DND-41 (cell line): ENCODE measurements at regions not wholly inside any gene's neighbourhood (a gene's known extent, or its start where the extent isn't known, plus 50 kb on each side); places are given as distances from the start of the nearest gene placed in this dataset.
"Not testable (repeated sequence)": the region's sequence is repeated elsewhere in the genome, so short reads cannot be mapped to it uniquely, and the experiment has no call there.

Experiments
- ATAC-seq: fragments of 200-7000 bp; cut with Tn5 transposase; 3 replicates; pipeline ENCODE4 v1.9.1; 2021; ENCODE audit warnings: low read depth; ENCODE audit not compliant: insufficient read depth
- DNase-seq: peaks from one replicate; pipeline ENCODE4 v3.0.0-alpha.2; 2020
- H2AFZ ChIP-seq: 2 replicates; pipeline ENCODE4 v1.6.0; 2012; ENCODE audit warnings: low read depth, low read length
- H3K27ac ChIP-seq: 2 replicates; pipeline ENCODE4 v1.5.1; 2012; ENCODE audit warnings: low read length, inconsistent platforms
- H3K27me3 ChIP-seq: fragments of 200-600 bp; sonication (generic); 2 replicates; pipeline ENCODE4 v1.6.0; 2012; ENCODE audit warnings: low read length, mild to moderate bottlenecking, inconsistent platforms; ENCODE audit not compliant: insufficient read depth, poor library complexity
- H3K36me3 ChIP-seq: 2 replicates; pipeline ENCODE4 v1.5.1; 2012; ENCODE audit warnings: low read length, inconsistent platforms; ENCODE audit not compliant: insufficient read depth
- H3K4me1 ChIP-seq: 2 replicates; pipeline ENCODE4 v1.5.1; 2012; ENCODE audit warnings: mild to moderate bottlenecking, low read length; ENCODE audit not compliant: insufficient read depth
- H3K4me2 ChIP-seq: 2 replicates; pipeline ENCODE4 v1.6.0; 2012; ENCODE audit warnings: mild to moderate bottlenecking, moderate library complexity, low read length, inconsistent platforms; ENCODE audit not compliant: insufficient read depth
- H3K4me3 ChIP-seq, 2 experiments: fragments of 200-600 bp in 1 of 2; shearing (Covaris generic) in 1 of 2; 2 replicates each; pipeline ENCODE4 v1.5.1; 2012 to 2016; ENCODE audit warnings: inconsistent platforms in 2 of 2, low read length in 2 of 2, mild to moderate bottlenecking in 2 of 2, low read depth in 1 of 2, moderate library complexity in 1 of 2
- H3K79me2 ChIP-seq: 2 replicates; pipeline ENCODE4 v1.6.0; 2012; ENCODE audit warnings: low read length, inconsistent platforms; ENCODE audit not compliant: insufficient read depth
- H3K9ac ChIP-seq: 2 replicates; pipeline ENCODE4 v1.6.0; 2012; ENCODE audit warnings: low read depth, mild to moderate bottlenecking, inconsistent platforms, low read length, moderate library complexity
- H3K9me3 ChIP-seq: 2 replicates; pipeline ENCODE4 v1.5.1; 2012; ENCODE audit warnings: low read length, moderate library complexity, mild to moderate bottlenecking, inconsistent platforms; ENCODE audit not compliant: insufficient read depth, severe bottlenecking
- H4K20me1 ChIP-seq: 2 replicates; pipeline ENCODE4 v1.6.0; 2012; ENCODE audit warnings: low read length; ENCODE audit not compliant: insufficient read depth
- EZH2 ChIP-seq: IDR thresholded peaks from 3 replicates; pipeline ENCODE4 v1.6.1; 2012; ENCODE audit warnings: borderline replicate concordance, low read depth, mild to moderate bottlenecking, moderate library complexity, low read length, inconsistent platforms; ENCODE audit not compliant: severe bottlenecking
- TF ChIP-seq, protein P1 (sequence below): IDR thresholded peaks from 2 replicates; pipeline ENCODE4 v1.5.1; 2012; ENCODE audit warnings: borderline replicate concordance, low read length, moderate library complexity, mild to moderate bottlenecking; ENCODE audit not compliant: poor library complexity, severe bottlenecking; ENCODE audit errors: extremely low read depth

GRCh38 chr12:127809275-127809674, 457.7 kb upstream of the TMEM132C start:
- Histone ChIP-seq H3K27me3 (no peaks in the 10 kb centered on the region), H3K4me2 (no peak overlapping the region), H3K4me3 (no peak overlapping the region), H3K9me3 (no peaks in the 10 kb centered on the region), H3K79me2 (no peaks in the 10 kb centered on the region), H3K4me1 (no peaks in the 10 kb centered on the region), H3K9ac (no peak overlapping the region), H3K36me3 (no peaks in the 10 kb centered on the region), H2AFZ (no peak overlapping the region), H3K27ac (no peak overlapping the region), H4K20me1 (no peaks in the 10 kb centered on the region)
- no peak for TF ChIP-seq EZH2
- TF ChIP-seq, protein P1, sequence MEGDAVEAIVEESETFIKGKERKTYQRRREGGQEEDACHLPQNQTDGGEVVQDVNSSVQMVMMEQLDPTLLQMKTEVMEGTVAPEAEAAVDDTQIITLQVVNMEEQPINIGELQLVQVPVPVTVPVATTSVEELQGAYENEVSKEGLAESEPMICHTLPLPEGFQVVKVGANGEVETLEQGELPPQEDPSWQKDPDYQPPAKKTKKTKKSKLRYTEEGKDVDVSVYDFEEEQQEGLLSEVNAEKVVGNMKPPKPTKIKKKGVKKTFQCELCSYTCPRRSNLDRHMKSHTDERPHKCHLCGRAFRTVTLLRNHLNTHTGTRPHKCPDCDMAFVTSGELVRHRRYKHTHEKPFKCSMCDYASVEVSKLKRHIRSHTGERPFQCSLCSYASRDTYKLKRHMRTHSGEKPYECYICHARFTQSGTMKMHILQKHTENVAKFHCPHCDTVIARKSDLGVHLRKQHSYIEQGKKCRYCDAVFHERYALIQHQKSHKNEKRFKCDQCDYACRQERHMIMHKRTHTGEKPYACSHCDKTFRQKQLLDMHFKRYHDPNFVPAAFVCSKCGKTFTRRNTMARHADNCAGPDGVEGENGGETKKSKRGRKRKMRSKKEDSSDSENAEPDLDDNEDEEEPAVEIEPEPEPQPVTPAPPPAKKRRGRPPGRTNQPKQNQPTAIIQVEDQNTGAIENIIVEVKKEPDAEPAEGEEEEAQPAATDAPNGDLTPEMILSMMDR = no peak
- no peak for DNase-seq
- ATAC-seq = no peak

DNA sequence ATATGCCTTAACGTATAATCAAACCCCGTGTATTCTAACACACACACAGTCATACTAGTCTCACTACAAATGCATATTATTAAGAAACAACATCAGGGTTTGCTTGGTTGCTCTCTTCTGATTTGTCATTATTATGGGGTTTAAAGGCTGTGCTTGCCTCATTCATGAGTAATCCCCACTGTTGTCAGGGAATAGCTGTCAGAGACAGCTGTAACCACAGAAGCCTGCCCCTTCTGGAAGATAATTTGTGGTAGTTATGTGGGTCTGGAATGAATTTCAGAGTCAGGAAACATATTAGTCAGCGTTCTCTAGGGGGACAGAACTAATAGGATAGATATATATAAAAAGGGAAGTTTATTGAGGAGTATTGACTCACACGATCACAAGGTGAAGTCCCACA, 456.9 kb upstream of the TMEM132C start:
- H3K4me1 ChIP-seq = no peaks in the 10 kb centered on the region
- H3K9me3 ChIP-seq = no peaks in the 10 kb centered on the region
- no peak overlapping the region for H2AFZ ChIP-seq
- H3K9ac ChIP-seq = no peak overlapping the region
- H4K20me1 ChIP-seq = no peaks in the 10 kb centered on the region
- no peak overlapping the region for H3K27ac ChIP-seq
- no peaks in the 10 kb centered on the region for H3K79me2 ChIP-seq
- no peaks in the 10 kb centered on the region for H3K36me3 ChIP-seq
- no peaks in the 10 kb centered on the region for H3K27me3 ChIP-seq
- TF ChIP-seq, protein P1 = no peak
- TF ChIP-seq EZH2 = no peak
- DNase-seq (no peak), ATAC-seq (no peak)
- no peak overlapping the region for H3K4me3 ChIP-seq
- no peak overlapping the region for H3K4me2 ChIP-seq

DNA sequence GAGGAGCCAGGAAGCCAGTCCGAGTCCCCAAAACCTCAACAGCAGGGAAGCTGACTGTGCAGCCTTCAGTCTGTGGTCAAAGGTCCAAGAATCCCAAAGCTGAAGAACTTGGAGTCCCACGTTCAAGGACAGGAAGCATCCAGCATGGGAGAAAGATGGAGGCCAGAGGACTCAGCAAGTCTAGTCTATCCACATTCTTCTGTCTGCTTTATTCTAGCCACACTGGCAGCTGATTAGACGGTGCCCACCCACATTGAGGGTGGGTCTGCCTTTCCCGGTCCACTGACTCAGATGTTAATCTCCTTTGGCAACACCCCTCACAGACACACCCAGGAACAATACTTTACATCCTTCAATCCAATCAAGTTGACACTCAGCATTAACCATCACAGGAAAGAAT, 456.5 kb upstream of the TMEM132C start:
- H3K4me1 ChIP-seq, DNase-seq, H3K36me3 ChIP-seq, H3K9me3 ChIP-seq, H3K4me2 ChIP-seq, H3K79me2 ChIP-seq, H4K20me1 ChIP-seq, H3K4me3 ChIP-seq, H3K27me3 ChIP-seq, H3K27ac ChIP-seq, H2AFZ ChIP-seq, H3K9ac ChIP-seq, ATAC-seq: not testable (repeated sequence)

- H3K27ac ChIP-seq = no peak overlapping the region
- no peak overlapping the region for H3K4me2 ChIP-seq
- H3K9ac ChIP-seq = no peak overlapping the region
- H3K36me3 ChIP-seq = no peaks in the 10 kb centered on the region
- TF ChIP-seq, protein P1 = no peak
- no peak for TF ChIP-seq EZH2
- ATAC-seq (no peak), DNase-seq (no peak)
- H2AFZ ChIP-seq = no peak overlapping the region
- H3K4me1 ChIP-seq = no peaks in the 10 kb centered on the region
- H3K9me3 ChIP-seq = no peaks in the 10 kb centered on the region
- no peaks in the 10 kb centered on the region for H4K20me1 ChIP-seq
- no peaks in the 10 kb centered on the region for H3K79me2 ChIP-seq
- no peaks in the 10 kb centered on the region for H3K27me3 ChIP-seq
- no peak overlapping the region for H3K4me3 ChIP-seq
Measured at GRCh38 chr12:127811988-127812387, 455.0 kb upstream of the TMEM132C start.
